ENCODE measurements at regions not wholly inside any gene's neighbourhood (a gene's known extent, or its start where the extent isn't known, plus 50 kb on each side); places are given as distances from the start of the nearest gene placed in this dataset.

DNA sequence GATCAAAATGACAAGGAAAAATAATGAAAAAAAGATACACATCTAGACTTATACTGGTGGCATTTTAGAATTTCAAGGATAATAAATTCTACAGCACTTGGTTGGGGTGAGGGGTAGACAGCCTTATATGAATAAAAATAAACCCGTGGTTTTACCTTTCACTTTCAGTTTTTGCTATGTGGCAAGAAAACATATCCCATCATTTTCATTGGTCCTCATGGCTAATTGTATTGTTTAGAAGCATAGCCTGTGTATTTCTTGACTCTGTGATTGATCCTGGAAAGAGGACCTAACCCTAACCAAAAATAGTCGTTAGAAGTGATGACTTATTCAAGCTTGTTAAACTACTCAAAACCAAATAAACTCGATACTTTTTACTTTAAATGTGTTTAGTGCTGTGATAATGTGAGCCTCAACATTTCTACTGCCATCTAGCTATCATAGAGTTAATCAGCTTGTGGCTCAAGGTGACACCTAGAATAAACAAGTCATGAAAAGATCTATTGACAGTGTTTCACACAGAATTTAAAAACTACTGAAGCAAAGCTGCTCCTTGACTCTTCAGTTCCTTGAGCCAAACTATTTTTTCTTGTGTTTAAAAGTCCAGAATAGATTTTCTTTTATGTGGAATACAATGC lies 153.3 kb upstream of the IZUMO3 start:
- TF ChIP-seq GATA3 (IDR thresholded peaks at IDR 0.05; ENCODE audit: low read depth, low read length) (no peak), GATA2 (IDR thresholded peaks at IDR 0.05; ENCODE audit: low read depth, low read length) (no peak)

All from SH-SY5Y (cell line).